HepG2 (cell line): ENCODE measurements at regions not wholly inside any gene's neighbourhood (a gene's known extent, or its start where the extent isn't known, plus 50 kb on each side); places are given as distances from the start of the nearest gene placed in this dataset.

Experiments used
- ATF6 ChIP-seq: sonication (generic); formaldehyde crosslinking; conservative IDR thresholded peaks from 2 replicates; pipeline ENCODE4 v1.4.0; 2020; ENCODE audit warnings: missing genetic modification reagents
- CEBPB ChIP-seq: IDR thresholded peaks from 2 replicates; pipeline ENCODE4 v1.6.1; 2011; ENCODE audit warnings: low read depth, low read length, improper control_type of control experiment, borderline replicate concordance
- CTCF ChIP-seq: sonication (generic); formaldehyde crosslinking; IDR thresholded peaks from 2 replicates; pipeline ENCODE4 v1.5.0; 2020; ENCODE audit warnings: mild to moderate bottlenecking, missing genetic modification reagents, moderate library complexity
- EED ChIP-seq: sonication (generic); formaldehyde crosslinking; IDR thresholded peaks from 2 replicates; pipeline ENCODE4 v1.5.0; 2020; ENCODE audit warnings: mild to moderate bottlenecking, missing genetic modification reagents
- HBP1 ChIP-seq: IDR thresholded peaks from 2 replicates; pipeline ENCODE4 v1.6.1; 2016; ENCODE audit warnings: low read depth, control low read depth
- POLR2A ChIP-seq, 2 experiments: IDR thresholded peaks; 2 replicates each; pipeline ENCODE4 v1.6.1; 2011; ENCODE audit warnings: low read depth in 2 of 2, low read length in 2 of 2, mild to moderate bottlenecking in 1 of 2, moderate library complexity in 1 of 2; ENCODE audit not compliant: insufficient read depth in 1 of 2
- PRMT3 ChIP-seq: sonication (generic); formaldehyde crosslinking; IDR thresholded peaks from 2 replicates; pipeline ENCODE4 v1.8.1; 2022; ENCODE audit warnings: low read depth, mild to moderate bottlenecking, moderate library complexity, missing genetic modification reagents, borderline replicate concordance
- RAD51 ChIP-seq: fragments of 450-650 bp; IDR thresholded peaks from 2 replicates; pipeline ENCODE4 v1.6.1; 2016; ENCODE audit warnings: borderline replicate concordance
- YY1 ChIP-seq: IDR thresholded peaks from 2 replicates; pipeline ENCODE4 v1.6.1; 2011; ENCODE audit warnings: low read length, low read depth, moderate library complexity, mild to moderate bottlenecking; ENCODE audit not compliant: insufficient read depth, insufficient replicate concordance
- ZBTB21 ChIP-seq: sonication (generic); formaldehyde crosslinking; IDR thresholded peaks from 2 replicates; pipeline ENCODE4 v1.4.0; 2020; ENCODE audit warnings: missing genetic modification reagents
- ZHX2 ChIP-seq, 2 experiments: sonication (generic) in 1 of 2; formaldehyde crosslinking in 1 of 2; IDR thresholded peaks; 2 replicates each; pipeline versions ENCODE4 v1.6.1 to v1.9.0; 2014 to 2022; ENCODE audit warnings: antibody characterized with exemption in 1 of 2, borderline replicate concordance in 1 of 2, inconsistent platforms in 1 of 2, low read depth in 1 of 2, missing genetic modification reagents in 1 of 2
- ZNF441 ChIP-seq: sonication (generic); formaldehyde crosslinking; IDR thresholded peaks from 2 replicates; pipeline ENCODE4 v1.7.0; 2021; ENCODE audit warnings: missing genetic modification reagents, borderline replicate concordance

GRCh38 chr16:72425571-72426341, 253.8 kb upstream of the PMFBP1 start:
- TF ChIP-seq CTCF (CRISPR knock-in tag) (no peak), YY1 (no peak), PRMT3 (CRISPR knock-in tag) (no peak), POLR2A (IDR thresholded peaks at IDR 0.05; ENCODE audit: insufficient read depth in 1 of 2, low read depth in 2 of 2, low read length in 2 of 2) (no peak), EED (no peak), ZHX2 (IDR thresholded peaks at IDR 0.05; ENCODE audit: low read depth) (no peak), ZHX2 (CRISPR knock-in tag; IDR thresholded peaks at IDR 0.05; ENCODE audit: borderline replicate concordance) (no peak), RAD51 (no peak), ATF6 (CRISPR knock-in tag) (no peak), ZNF441 (no peak), HBP1 (CRISPR knock-in tag) (no peak), CEBPB (no peak), ZBTB21 (no peak)
